K562 (cell line): ENCODE measurements at regions not wholly inside any gene's neighbourhood (a gene's known extent, or its start where the extent isn't known, plus 50 kb on each side); places are given as distances from the start of the nearest gene placed in this dataset.

Experiments used
- ATAC-seq: fragments of 200-7000 bp; cut with Tn5 transposase; 3 replicates; pipeline ENCODE4 v1.9.1; 2020; ENCODE audit warnings: moderate library complexity
- BruUV-seq: library from RNA; stranded (reverse); fragments of 400-500 nt; replicated peaks from 2 replicates; lab custom pipeline; 2021; lab: Mats Ljungman, UMichigan
- CTCF ChIA-PET: fragments of 300-600 bp; formaldehyde crosslinking; extraction: SDS; loops from one replicate; lab custom pipeline; 2021; ENCODE audit warnings: low intra/inter-chr PET ratio; lab: Yijun Ruan, JAX
- POLR2A ChIA-PET: fragments of 300-600, 350-650 bp; sonication (Branson Sonifier 250); formaldehyde crosslinking; extraction: SDS; loops from one replicate; lab custom pipeline; 2021; ENCODE audit warnings: antibody characterized with exemption, inconsistent platforms; lab: Yijun Ruan, JAX
- DNase-seq, 4 experiments: peaks; one replicate each; pipeline versions ENCODE4 v3.0.0 to v3.0.0-alpha.2; 2011 to 2018; ENCODE audit warnings: low spot score in 3 of 4, mixed read lengths in 3 of 4; ENCODE audit errors: extremely low read depth in 1 of 4
- FAIRE-seq: peaks from 2 replicates; lab custom pipeline; 2011; peaks lifted over from hg19 to GRCh38; lab: Jason Lieb, UNC
- H2AFZ ChIP-seq: 2 replicates; pipeline ENCODE4 v1.6.0; 2011; ENCODE audit warnings: low read depth, low read length, control low read depth, inconsistent platforms
- H3K27ac ChIP-seq: fragments of 200-600 bp; 3 replicates; pipeline ENCODE4 v1.8.0; 2011; ENCODE audit warnings: low read depth, mild to moderate bottlenecking, control low read depth, inconsistent platforms, low read length, moderate library complexity, mixed read lengths; ENCODE audit errors: extremely low read depth
- H3K27me3 ChIP-seq, 2 experiments: fragments of 300-600 bp in 1 of 2; 2 replicates in 1 of 2; 3 replicates in 1 of 2; pipeline versions ENCODE4 v1.6.0 to v1.8.0; 2011; ENCODE audit warnings: inconsistent platforms in 2 of 2, low read length in 2 of 2, mild to moderate bottlenecking in 1 of 2, mixed read lengths in 1 of 2, moderate library complexity in 1 of 2; ENCODE audit not compliant: control insufficient read depth in 2 of 2, insufficient read depth in 2 of 2
- H3K36me3 ChIP-seq: fragments of 300-600 bp; 3 replicates; pipeline ENCODE4 v1.8.0; 2011; ENCODE audit warnings: mild to moderate bottlenecking, low read length, inconsistent platforms; ENCODE audit not compliant: control insufficient read depth, insufficient read depth
- H3K4me1 ChIP-seq, 2 experiments: fragments of 200-600 bp in 1 of 2; replicated peaks in 1 of 2; 2 replicates in 1 of 2; 3 replicates in 1 of 2; pipeline versions ENCODE4 v1.5.1 to v1.8.0; 2011; ENCODE audit warnings: inconsistent platforms in 2 of 2, low read length in 2 of 2, mild to moderate bottlenecking in 1 of 2, mixed read lengths in 1 of 2, moderate library complexity in 1 of 2; ENCODE audit not compliant: control insufficient read depth in 2 of 2, insufficient read depth in 2 of 2
- H3K4me2 ChIP-seq: 2 replicates; pipeline ENCODE4 v1.6.1; 2011; ENCODE audit warnings: low read length, control low read depth, inconsistent platforms, mixed read lengths; ENCODE audit not compliant: insufficient read depth
- H3K4me3 ChIP-seq: fragments of 200-600 bp; sonication (generic), shearing (Covaris generic); 2 replicates; pipeline ENCODE4 v1.5.1; 2016; ENCODE audit warnings: control low read depth, inconsistent platforms
- H3K79me2 ChIP-seq: fragments of 200-600 bp; 3 replicates; pipeline ENCODE4 v1.8.0; 2011; ENCODE audit warnings: low read length, inconsistent platforms; ENCODE audit not compliant: control insufficient read depth, insufficient read depth
- H3K9ac ChIP-seq, 2 experiments: 2 replicates each; pipeline versions ENCODE4 v1.6.0 to v1.6.1; 2011; ENCODE audit warnings: low read depth in 2 of 2, low read length in 2 of 2, control low read depth in 1 of 2, inconsistent platforms in 1 of 2, mild to moderate bottlenecking in 1 of 2, mixed read lengths in 1 of 2; ENCODE audit not compliant: insufficient read depth in 1 of 2
- H3K9me1 ChIP-seq: one replicate; pipeline ENCODE4 v1.6.0; 2011; ENCODE audit warnings: inconsistent platforms, mild to moderate bottlenecking, low read length, moderate library complexity; ENCODE audit not compliant: control insufficient read depth, insufficient read depth
- H3K9me3 ChIP-seq: replicated peaks from 2 replicates; pipeline ENCODE4 v1.5.1; 2011; ENCODE audit warnings: low read depth, low read length, inconsistent platforms; ENCODE audit not compliant: control insufficient read depth, insufficient read depth
- H4K20me1 ChIP-seq: replicated peaks from 2 replicates; pipeline ENCODE4 v1.6.1; 2011; ENCODE audit warnings: low read length, inconsistent platforms, mixed read lengths; ENCODE audit not compliant: control insufficient read depth, insufficient read depth
- CGGBP1 ChIP-seq: fragments of 250-450 bp; sonication (Bioruptor Pico); IDR thresholded peaks from 2 replicates; pipeline ENCODE4 v1.9.0; 2021; ENCODE audit warnings: mild to moderate bottlenecking
- CREB3L1 ChIP-seq: fragments of 450-650 bp; IDR thresholded peaks from 2 replicates; pipeline ENCODE4 v1.6.1; 2014; ENCODE audit warnings: low read depth, mild to moderate bottlenecking, moderate library complexity, borderline replicate concordance
- TAF15 ChIP-seq: fragments of 200-400 bp; formaldehyde crosslinking; IDR thresholded peaks from 2 replicates; pipeline ENCODE4 v1.6.1; 2017; ENCODE audit warnings: mild to moderate bottlenecking, low read depth, low read length, moderate library complexity
- TFAP4 ChIP-seq: sonication (generic); formaldehyde crosslinking; IDR thresholded peaks from 2 replicates; pipeline ENCODE4 v1.8.0; 2022; ENCODE audit warnings: missing genetic modification reagents, mild to moderate bottlenecking, moderate library complexity, borderline replicate concordance
- ZZZ3 ChIP-seq: fragments of 450-650 bp; IDR thresholded peaks from 2 replicates; pipeline ENCODE4 v1.6.1; 2016; ENCODE audit warnings: antibody characterized with exemption, mild to moderate bottlenecking, moderate library complexity
- whole genome bisulfite sequencing: fragments of 100-300 bp; shearing (Covaris generic); methylation state at CpG from one replicate; pipeline ENCODE4 v1.1.6; 2016; ENCODE audit warnings: low coverage, mixed read lengths; ENCODE audit not compliant: insufficient coverage; ENCODE audit errors: missing lambda C conversion rate; 5-methylcytosine and 5-hydroxymethylcytosine counted together
- in situ Hi-C: fragments of 300-500 bp; cut with MboI; formaldehyde crosslinking; loops from 4 replicates; pipeline ENCODE4 v1.15.0; 2018; ENCODE audit warnings: inconsistent platforms, mixed read lengths
- intact Hi-C: fragments of 100-400 bp; cut with micrococcal nuclease; formaldehyde crosslinking; loops from 2 replicates; pipeline ENCODE4 v1.14.2; 2022

GRCh38 chr2:16127958-16128357 is 187.6 kb downstream of the MYCN start:
- no peak overlapping the region for H3K4me2 ChIP-seq
- no peaks in the 10 kb centered on the region for H3K79me2 ChIP-seq
- 2% methylated on average over 8 of the region's 8 CpGs for WGBS
- no peaks in the 10 kb centered on the region for H4K20me1 ChIP-seq
- no TSS peak for BruUV-seq
- H3K9ac ChIP-seq, result no peak overlapping the region
- TF ChIP-seq ZZZ3 (no peak), TAF15 (no peak), CREB3L1 (no peak), TFAP4 (no peak), CGGBP1 (CRISPR knock-in tag) (no peak)
- no peak overlapping the region for H3K4me3 ChIP-seq
- H2AFZ ChIP-seq, result no peak overlapping the region
- ATAC-seq (no peak), DNase-seq (no peak), FAIRE-seq (no peak)
- H3K9me3 ChIP-seq, result no peaks in the 10 kb centered on the region
- POLR2A ChIA-PET, result no interaction called here
- H3K9me1 ChIP-seq, result no peaks in the 10 kb centered on the region
- CTCF ChIA-PET, result no interaction called here
- H3K27ac ChIP-seq, result no peak overlapping the region
- in situ Hi-C loops (no loop called here), intact Hi-C loops (no loop called here)
- no peaks in the 10 kb centered on the region for H3K36me3 ChIP-seq
- H3K27me3 ChIP-seq, result no peaks in the 10 kb centered on the region
- H3K4me1 ChIP-seq, result no peaks in the 10 kb centered on the region
